Activated CD4-positive, CD25-positive, alpha-beta regulatory T cell treated with anti-CD3 and anti-CD28 coated beads, Interleukin-2, amount 50 U/mL, for 24 hours (primary cell): ENCODE measurements at regions not wholly inside any gene's neighbourhood (a gene's known extent, or its start where the extent isn't known, plus 50 kb on each side); places are given as distances from the start of the nearest gene placed in this dataset.
"Not testable (repeated sequence)": the region's sequence is repeated elsewhere in the genome, so short reads cannot be mapped to it uniquely, and the experiment has no call there.

ENCODE experiments used
- ATAC-seq, 2 donors: fragments of 150-1000 bp; cut with Tn5 transposase; one replicate each; pipeline ENCODE4 v1.10.0; 2021; ENCODE audit warnings: mild to moderate bottlenecking in 1 of 2, moderate library complexity in 1 of 2

GRCh38 chr5:166596043-166596442, 1695.4 kb upstream of the WWC1 start:
- ATAC-seq, result no peak

GRCh38 chr5:166602271-166602670, 1689.2 kb upstream of the WWC1 start:
- no peak for ATAC-seq

- no peak for ATAC-seq
Observed at GRCh38 chr5:166617507-166617906, 1673.9 kb upstream of the WWC1 start.

GRCh38 chr5:166618526-166618925, 1672.9 kb upstream of the WWC1 start:
- ATAC-seq, result no peak

GRCh38 chr5:166624573-166624972, 1666.9 kb upstream of the WWC1 start:
- ATAC-seq, result no peak

- no peak for ATAC-seq
Observed at GRCh38 chr5:166625210-166625865, 1666.1 kb upstream of the WWC1 start.

- no peak for ATAC-seq
Observed at GRCh38 chr5:166637295-166637694, 1654.2 kb upstream of the WWC1 start.

GRCh38 chr5:166639151-166639550, 1652.3 kb upstream of the WWC1 start:
- ATAC-seq, result no peak

- not testable (repeated sequence) for ATAC-seq
Observed at GRCh38 chr5:166640136-166640535, 1651.3 kb upstream of the WWC1 start.

- ATAC-seq, result no peak
Observed at GRCh38 chr5:166648736-166649135, 1642.7 kb upstream of the WWC1 start.

- no peak for ATAC-seq
Observed at GRCh38 chr5:166649676-166650075, 1641.8 kb upstream of the WWC1 start.

- ATAC-seq, result no peak
Observed at GRCh38 chr5:166651234-166651633, 1640.2 kb upstream of the WWC1 start.

- no peak for ATAC-seq
Observed at GRCh38 chr5:166671811-166672210, 1619.6 kb upstream of the WWC1 start.

- ATAC-seq, result no peak
Observed at GRCh38 chr5:166672431-166672830, 1619.0 kb upstream of the WWC1 start.

- no peak for ATAC-seq
Observed at GRCh38 chr5:166677891-166678290, 1613.6 kb upstream of the WWC1 start.

- no peak for ATAC-seq
Observed at GRCh38 chr5:166679331-166679730, 1612.1 kb upstream of the WWC1 start.

- ATAC-seq, result no peak
Observed at GRCh38 chr5:166695326-166695725, 1596.1 kb upstream of the WWC1 start.

GRCh38 chr5:166708291-166708690, 1583.2 kb upstream of the WWC1 start:
- no peak for ATAC-seq

GRCh38 chr5:166709691-166710090, 1581.8 kb upstream of the WWC1 start:
- ATAC-seq, result no peak

- no peak for ATAC-seq
Observed at GRCh38 chr5:166710271-166710670, 1581.2 kb upstream of the WWC1 start.

- no peak for ATAC-seq
Observed at GRCh38 chr5:166712447-166713185, 1578.8 kb upstream of the WWC1 start.

- ATAC-seq, result no peak
Observed at GRCh38 chr5:166713295-166713694, 1578.2 kb upstream of the WWC1 start.

- ATAC-seq, result no peak
Observed at GRCh38 chr5:166716856-166717492, 1574.5 kb upstream of the WWC1 start.

- ATAC-seq, result no peak
Observed at GRCh38 chr5:166719991-166720390, 1571.5 kb upstream of the WWC1 start.
